Gastrocnemius medialis (tissue), 4 donors: ENCODE measurements at regions not wholly inside any gene's neighbourhood (a gene's known extent, or its start where the extent isn't known, plus 50 kb on each side); places are given as distances from the start of the nearest gene placed in this dataset.
A peak's percentile ranks its signal among the peaks of the same experiment; 100 is the strongest.

Experiments used
- ATAC-seq, 2 donors: fragments of 150-250 bp; one replicate each; pipeline ENCODE4 v1.9.1; 2016
- DNase-seq, 2 donors: peaks; one replicate each; pipeline ENCODE4 v3.0.0-alpha.2; 2019
- H3K27ac ChIP-seq, 4 donors: fragments of 200-600 bp; sonication (generic); 1 replicate in 1 of 4; 2 replicates in 3 of 4; pipeline ENCODE4 v1.5.1; 2016 to 2018; ENCODE audit warnings: mild to moderate bottlenecking in 2 of 4, moderate library complexity in 1 of 4
- H3K27me3 ChIP-seq, 3 donors: fragments of 200-600 bp; sonication (generic) in 2 of 3; 1 replicate in 1 of 3; 2 replicates in 2 of 3; pipeline versions ENCODE4 v1.5.1 to v1.6.0; 2016 to 2019; ENCODE audit warnings: mild to moderate bottlenecking in 1 of 3, moderate library complexity in 1 of 3
- H3K36me3 ChIP-seq, 2 donors: fragments of 200-600 bp; sonication (generic) in 1 of 2; one replicate each; pipeline ENCODE4 v1.5.1; 2017 to 2018
- H3K4me1 ChIP-seq, 2 donors: fragments of 200-600 bp; sonication (generic) in 1 of 2; one replicate each; pipeline ENCODE4 v1.5.1; 2016 to 2017; ENCODE audit warnings: mild to moderate bottlenecking in 2 of 2
- H3K4me3 ChIP-seq, 4 donors: fragments of 200-600 bp; sonication (generic) in 3 of 4; 1 replicate in 1 of 4; 2 replicates in 3 of 4; pipeline ENCODE4 v1.5.1; 2016 to 2019; ENCODE audit warnings: mild to moderate bottlenecking in 2 of 4
- H3K9me3 ChIP-seq, 3 donors: fragments of 200-600 bp; sonication (generic) in 2 of 3; 1 replicate in 1 of 3; 2 replicates in 2 of 3; pipeline ENCODE4 v1.5.1; 2016 to 2019
- CTCF ChIP-seq, 5 experiments: fragments of 450-650 bp in 3 of 5; fragments of 200-600 bp in 2 of 5; sonication (generic) in 2 of 5; IDR thresholded peaks in 4 of 5; conservative IDR thresholded peaks in 1 of 5; 1 replicate in 4 of 5; 2 replicates in 1 of 5; pipeline ENCODE4 v1.5.1; 2016 to 2019; ENCODE audit warnings: antibody characterized with exemption in 5 of 5, mild to moderate bottlenecking in 3 of 5, moderate library complexity in 3 of 5
- POLR2A ChIP-seq, 2 donors: fragments of 450-650 bp; IDR thresholded peaks; one replicate each; pipeline ENCODE4 v1.6.1; 2017; ENCODE audit warnings: antibody characterized with exemption in 2 of 2, mild to moderate bottlenecking in 2 of 2, moderate library complexity in 2 of 2
- in situ Hi-C, 4 donors: fragments of 200-750 bp; cut with MboI; loops; one replicate each; pipeline versions ENCODE4 v1.15.0 to v1.8.0; 2017; ENCODE audit warnings: low sequenced_read_pairs in 4 of 4
- intact Hi-C: fragments of 100-400 bp; cut with DNase I; formaldehyde crosslinking; loops from one replicate; pipeline ENCODE4 v1.15.1; 2023; ENCODE audit warnings: low total_unique reads

GRCh38 chr5:35320029-35320428 is 89.7 kb upstream of the PRLR start:
- Histone ChIP-seq H3K9me3 (no peaks in the 10 kb centered on the region), H3K4me1 (no peaks in the 10 kb centered on the region), H3K4me3 (no peak overlapping the region), H3K27me3 (no peaks in the 10 kb centered on the region), H3K36me3 (no peaks in the 10 kb centered on the region), H3K27ac (no peak overlapping the region)
- TF ChIP-seq POLR2A (IDR thresholded peaks at IDR 0.05), result no peak
- no peak for TF ChIP-seq CTCF (IDR thresholded peaks at IDR 0.05 in 4 of 5, conservative IDR thresholded peaks at IDR 0.05 in 1 of 5)
- intact Hi-C loops (no loop called here), in situ Hi-C loops (no loop called here)
- DNase-seq (no peak), ATAC-seq (no peak)

- intact Hi-C loops, result no loop called here
- no peak for ATAC-seq
- Histone ChIP-seq H3K4me1 (no peaks in the 10 kb centered on the region), H3K9me3 (no peaks in the 10 kb centered on the region), H3K27ac (no peak overlapping the region), H3K36me3 (no peaks in the 10 kb centered on the region), H3K27me3 (no peaks in the 10 kb centered on the region), H3K4me3 (no peak overlapping the region)
- peak; percentile 6 to 51 for DNase-seq
- in situ Hi-C loops, result no loop called here
- no peak for TF ChIP-seq CTCF (IDR thresholded peaks at IDR 0.05 in 4 of 5, conservative IDR thresholded peaks at IDR 0.05 in 1 of 5)
- no peak for TF ChIP-seq POLR2A (IDR thresholded peaks at IDR 0.05)
Observed at GRCh38 chr5:35319333-35320002, 89.2 kb upstream of the PRLR start.

GRCh38 chr5:35317586-35317985 is 87.3 kb upstream of the PRLR start:
- TF ChIP-seq CTCF (IDR thresholded peaks at IDR 0.05 in 4 of 5, conservative IDR thresholded peaks at IDR 0.05 in 1 of 5), result no peak
- no peak for TF ChIP-seq POLR2A (IDR thresholded peaks at IDR 0.05)
- DNase-seq (no peak), ATAC-seq (no peak)
- Histone ChIP-seq H3K4me1 (no peaks in the 10 kb centered on the region), H3K4me3 (no peak overlapping the region), H3K27ac (no peak overlapping the region), H3K9me3 (no peaks in the 10 kb centered on the region), H3K27me3 (no peaks in the 10 kb centered on the region), H3K36me3 (no peaks in the 10 kb centered on the region)
- in situ Hi-C loops (no loop called here), intact Hi-C loops (no loop called here)

GRCh38 chr5:35316611-35317274 is 86.5 kb upstream of the PRLR start:
- Histone ChIP-seq H3K4me3 (no peak overlapping the region), H3K9me3 (no peaks in the 10 kb centered on the region), H3K27ac (no peak overlapping the region), H3K27me3 (no peaks in the 10 kb centered on the region), H3K36me3 (no peaks in the 10 kb centered on the region), H3K4me1 (no peaks in the 10 kb centered on the region)
- TF ChIP-seq CTCF (IDR thresholded peaks at IDR 0.05 in 4 of 5, conservative IDR thresholded peaks at IDR 0.05 in 1 of 5), result no peak
- TF ChIP-seq POLR2A (IDR thresholded peaks at IDR 0.05), result no peak
- ATAC-seq (no peak), DNase-seq (no peak)
- intact Hi-C loops, result no loop called here
- in situ Hi-C loops, result no loop called here
